ENCODE measurements at regions not wholly inside any gene's neighbourhood (a gene's known extent, or its start where the extent isn't known, plus 50 kb on each side); places are given as distances from the start of the nearest gene placed in this dataset.

DNA sequence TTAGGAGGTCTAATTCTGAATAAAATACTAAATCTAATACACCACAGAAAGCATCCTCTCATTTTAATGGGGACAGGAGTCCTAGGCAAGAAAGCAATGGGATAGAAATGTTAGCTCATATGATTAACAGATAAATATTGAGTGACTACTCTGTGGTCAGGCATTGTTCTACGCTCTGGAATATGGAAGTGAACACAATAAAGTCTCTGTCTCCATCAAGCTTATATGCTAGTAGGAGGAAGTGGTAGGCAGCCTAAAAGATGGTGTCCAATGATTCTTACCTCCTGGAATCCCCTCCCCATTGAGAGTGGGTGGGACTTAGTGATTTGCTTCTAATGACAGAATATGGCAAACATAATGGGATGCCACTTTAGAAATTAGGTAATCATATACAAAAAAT lies 160.3 kb upstream of the PDGFD start:
- TF ChIP-seq, protein P1, sequence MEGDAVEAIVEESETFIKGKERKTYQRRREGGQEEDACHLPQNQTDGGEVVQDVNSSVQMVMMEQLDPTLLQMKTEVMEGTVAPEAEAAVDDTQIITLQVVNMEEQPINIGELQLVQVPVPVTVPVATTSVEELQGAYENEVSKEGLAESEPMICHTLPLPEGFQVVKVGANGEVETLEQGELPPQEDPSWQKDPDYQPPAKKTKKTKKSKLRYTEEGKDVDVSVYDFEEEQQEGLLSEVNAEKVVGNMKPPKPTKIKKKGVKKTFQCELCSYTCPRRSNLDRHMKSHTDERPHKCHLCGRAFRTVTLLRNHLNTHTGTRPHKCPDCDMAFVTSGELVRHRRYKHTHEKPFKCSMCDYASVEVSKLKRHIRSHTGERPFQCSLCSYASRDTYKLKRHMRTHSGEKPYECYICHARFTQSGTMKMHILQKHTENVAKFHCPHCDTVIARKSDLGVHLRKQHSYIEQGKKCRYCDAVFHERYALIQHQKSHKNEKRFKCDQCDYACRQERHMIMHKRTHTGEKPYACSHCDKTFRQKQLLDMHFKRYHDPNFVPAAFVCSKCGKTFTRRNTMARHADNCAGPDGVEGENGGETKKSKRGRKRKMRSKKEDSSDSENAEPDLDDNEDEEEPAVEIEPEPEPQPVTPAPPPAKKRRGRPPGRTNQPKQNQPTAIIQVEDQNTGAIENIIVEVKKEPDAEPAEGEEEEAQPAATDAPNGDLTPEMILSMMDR (IDR thresholded peaks at IDR 0.05; ENCODE audit: insufficient read depth, low read length, missing control alignments) = no peak
- no peak overlapping the region for H3K4me3 ChIP-seq (ENCODE audit: low read depth, low read length)
- POLR2A ChIA-PET = no interaction called here
- CTCF ChIA-PET = no interaction called here
- DNase-seq (ENCODE audit: low read depth, low spot score) = no peak

DNA sequence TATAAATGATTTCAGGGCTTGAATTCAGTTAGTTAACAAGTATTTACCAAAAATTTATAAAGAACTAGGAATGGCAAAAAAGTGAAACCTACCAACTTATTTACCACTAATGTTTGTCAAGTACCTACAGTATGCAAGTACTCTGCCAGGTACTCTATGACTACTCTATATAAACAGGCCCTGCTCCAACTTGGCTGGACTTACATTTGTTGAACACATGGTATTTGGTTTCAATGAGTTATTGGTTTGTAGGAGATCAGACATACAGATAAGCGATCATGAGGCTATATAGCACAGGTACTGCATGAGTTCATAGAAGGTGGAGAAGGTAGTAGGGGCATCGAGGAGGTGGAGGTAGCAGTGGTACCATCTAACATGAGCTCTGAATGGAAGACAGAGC lies 159.9 kb upstream of the PDGFD start:
- POLR2A ChIA-PET = no interaction called here
- DNase-seq (ENCODE audit: low read depth, low spot score) = no peak
- CTCF ChIA-PET = no interaction called here
- TF ChIP-seq, protein P1 (IDR thresholded peaks at IDR 0.05; ENCODE audit: insufficient read depth, low read length, missing control alignments) = no peak
- no peak overlapping the region for H3K4me3 ChIP-seq (ENCODE audit: low read depth, low read length)

DNA sequence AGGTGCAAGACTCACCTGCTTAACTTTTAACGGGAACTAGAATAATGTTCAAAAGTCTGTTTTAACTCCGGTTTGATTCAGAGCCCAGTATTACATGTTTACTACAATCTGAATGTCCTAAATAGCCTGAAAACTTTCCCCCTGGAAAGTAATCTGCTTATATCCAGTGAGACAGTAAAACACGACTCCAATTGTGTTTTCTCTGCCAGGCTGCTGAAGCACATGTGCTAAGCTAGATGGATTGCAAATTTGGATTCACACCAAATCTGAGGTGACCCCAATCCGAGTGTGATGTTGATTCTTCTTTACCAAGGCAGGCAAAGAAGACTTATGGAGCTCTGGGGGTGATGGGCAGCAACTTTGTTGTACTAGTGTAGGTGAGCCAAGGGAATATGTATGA lies 158.7 kb upstream of the PDGFD start:
- DNase-seq (ENCODE audit: low read depth, low spot score) = no peak
- CTCF ChIA-PET = no interaction called here
- POLR2A ChIA-PET = no interaction called here
- H3K4me3 ChIP-seq (ENCODE audit: low read depth, low read length) = no peak overlapping the region
- TF ChIP-seq, protein P1 (IDR thresholded peaks at IDR 0.05; ENCODE audit: insufficient read depth, low read length, missing control alignments) = no peak

DNA sequence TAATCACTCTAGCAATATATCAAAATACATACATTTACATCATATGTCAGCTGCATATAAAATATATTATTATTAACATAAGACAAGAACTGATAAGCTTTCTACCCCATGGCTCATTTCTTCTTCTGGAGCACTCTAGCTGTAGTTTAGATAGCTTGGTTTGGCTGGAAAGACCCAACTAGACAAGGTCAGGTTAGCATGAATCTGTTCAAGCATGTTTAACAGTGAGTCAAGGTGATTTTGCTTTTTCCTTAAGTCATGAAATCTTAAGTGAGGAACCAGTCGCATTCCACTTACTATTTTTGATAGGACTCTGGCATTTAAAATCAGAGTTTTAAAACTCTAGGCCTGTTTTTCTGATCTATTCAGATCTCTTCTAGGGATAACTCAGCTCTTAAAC lies 157.0 kb upstream of the PDGFD start:
- ChIA-PET POLR2A (no interaction called here), CTCF (no interaction called here)
- H3K4me3 ChIP-seq (ENCODE audit: low read depth, low read length) = no peak overlapping the region
- no peak for DNase-seq (ENCODE audit: low read depth, low spot score)
- TF ChIP-seq, protein P1 (IDR thresholded peaks at IDR 0.05; ENCODE audit: insufficient read depth, low read length, missing control alignments) = no peak

DNA sequence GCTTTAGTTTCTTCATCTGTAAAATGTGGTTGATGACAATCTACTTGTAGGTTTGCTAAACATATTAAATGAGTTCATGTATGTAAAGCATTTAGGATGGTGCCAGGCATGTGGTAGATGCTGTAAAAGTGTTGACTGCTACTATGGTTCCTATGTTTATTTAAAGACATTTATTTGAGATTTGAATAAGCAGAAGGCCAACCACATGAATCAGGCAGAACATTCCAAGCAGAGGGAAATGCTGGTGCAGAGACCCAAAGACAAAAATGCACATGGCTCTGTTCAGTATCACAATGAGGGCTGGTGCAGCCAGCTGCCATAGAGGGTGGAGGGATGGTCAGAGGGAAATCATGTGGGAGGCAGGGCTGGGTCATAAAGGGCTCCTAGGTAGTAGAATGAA lies 156.2 kb upstream of the PDGFD start:
- ChIA-PET POLR2A (no interaction called here), CTCF (no interaction called here)
- H3K4me3 ChIP-seq (ENCODE audit: low read depth, low read length) = no peak overlapping the region
- TF ChIP-seq, protein P1 (IDR thresholded peaks at IDR 0.05; ENCODE audit: insufficient read depth, low read length, missing control alignments) = no peak
- peak; percentile 3 for DNase-seq (ENCODE audit: low read depth, low spot score)

DNA sequence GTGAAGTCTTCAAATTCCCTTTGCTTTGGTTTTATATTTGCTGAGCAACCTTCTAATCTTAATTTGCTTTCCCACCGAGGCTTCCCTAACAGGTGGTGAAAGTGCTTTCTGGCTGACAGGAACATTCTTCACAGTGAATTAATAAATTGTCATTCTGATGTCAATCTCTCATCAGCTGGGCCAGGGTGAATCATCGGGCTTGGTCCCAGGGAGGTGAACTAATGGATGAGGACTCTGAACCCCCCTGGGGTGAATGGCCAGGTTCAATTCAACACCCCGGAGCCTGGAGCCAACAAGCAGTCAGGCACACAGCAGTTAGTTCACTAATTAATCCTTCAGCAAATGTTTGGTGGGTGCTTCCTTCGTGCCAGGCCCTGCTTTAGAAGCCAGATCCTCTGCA lies 155.4 kb upstream of the PDGFD start:
- DNase-seq (ENCODE audit: low read depth, low spot score) = no peak
- CTCF ChIA-PET = no interaction called here
- TF ChIP-seq, protein P1 (IDR thresholded peaks at IDR 0.05; ENCODE audit: insufficient read depth, low read length, missing control alignments) = no peak
- POLR2A ChIA-PET = no interaction called here
- no peak overlapping the region for H3K4me3 ChIP-seq (ENCODE audit: low read depth, low read length)

Measured in AG04449 (cell line).